CD4-positive, alpha-beta T cell treated with Interleukin-15 for 4 hours (primary cell): ENCODE measurements at regions not wholly inside any gene's neighbourhood (a gene's known extent, or its start where the extent isn't known, plus 50 kb on each side); places are given as distances from the start of the nearest gene placed in this dataset.

Source experiments
- DNase-seq: peaks from one replicate; pipeline ENCODE4 v3.0.0-alpha.2; 2020; ENCODE audit warnings: low spot score

DNA sequence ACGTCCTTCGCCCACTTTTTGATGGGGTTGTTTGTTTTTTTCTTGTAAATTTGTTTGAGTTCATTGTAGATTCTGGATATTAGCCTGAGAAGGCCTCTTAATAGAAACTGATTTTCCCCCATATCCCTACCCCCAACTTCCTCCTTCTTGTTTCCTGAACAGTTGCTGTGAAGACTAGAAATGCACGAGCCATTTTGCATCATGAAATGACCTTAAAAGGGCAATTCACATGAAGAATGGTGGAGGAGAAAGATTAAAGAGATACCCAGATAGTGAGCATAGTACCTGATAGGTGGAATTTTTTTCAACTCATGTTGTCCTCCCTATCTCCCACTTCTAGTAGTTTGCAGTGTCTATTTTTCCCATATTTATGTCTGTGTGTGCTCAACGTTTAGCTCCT is 55.2 kb upstream of the KCNH8 start:
- DNase-seq = no peak

DNA sequence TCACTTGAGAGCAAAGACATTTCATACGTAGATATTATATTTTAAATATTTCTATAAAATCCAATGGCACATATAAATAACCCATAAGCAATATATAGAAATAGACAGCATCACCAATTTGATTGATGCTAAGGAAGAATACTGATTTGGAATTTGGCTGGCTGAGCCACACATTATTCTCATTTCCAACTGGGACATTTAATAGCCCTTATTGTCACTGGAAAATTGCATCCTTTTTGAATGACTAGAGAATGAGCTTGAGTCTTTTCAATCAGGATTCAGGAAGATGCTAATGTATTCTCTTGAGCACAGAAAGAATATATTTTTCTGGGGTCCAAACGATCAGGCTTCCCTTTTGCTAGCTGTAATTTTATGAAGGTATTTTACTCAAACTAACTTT is 70.9 kb upstream of the KCNH8 start:
- DNase-seq = no peak

DNA sequence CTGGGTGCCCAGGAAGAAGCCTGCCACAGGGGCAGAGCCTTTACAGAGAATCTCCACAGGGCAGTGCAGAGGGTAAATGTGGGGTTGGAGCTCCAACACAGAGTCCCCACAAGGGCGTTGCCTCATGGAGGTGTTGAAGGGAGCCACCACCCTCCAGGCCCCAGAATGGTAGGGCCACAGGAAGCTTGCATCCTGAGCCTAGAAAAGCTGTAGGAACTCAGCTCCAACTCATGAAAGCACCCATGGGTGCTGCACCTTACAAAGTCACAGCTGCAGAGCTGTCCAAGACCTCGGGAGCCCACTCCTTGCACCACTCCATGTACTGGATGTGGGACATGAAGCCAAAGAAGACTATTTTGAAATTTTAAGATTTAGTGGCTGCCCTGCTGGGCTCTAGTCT is 73.3 kb upstream of the KCNH8 start:
- DNase-seq = no peak

DNA sequence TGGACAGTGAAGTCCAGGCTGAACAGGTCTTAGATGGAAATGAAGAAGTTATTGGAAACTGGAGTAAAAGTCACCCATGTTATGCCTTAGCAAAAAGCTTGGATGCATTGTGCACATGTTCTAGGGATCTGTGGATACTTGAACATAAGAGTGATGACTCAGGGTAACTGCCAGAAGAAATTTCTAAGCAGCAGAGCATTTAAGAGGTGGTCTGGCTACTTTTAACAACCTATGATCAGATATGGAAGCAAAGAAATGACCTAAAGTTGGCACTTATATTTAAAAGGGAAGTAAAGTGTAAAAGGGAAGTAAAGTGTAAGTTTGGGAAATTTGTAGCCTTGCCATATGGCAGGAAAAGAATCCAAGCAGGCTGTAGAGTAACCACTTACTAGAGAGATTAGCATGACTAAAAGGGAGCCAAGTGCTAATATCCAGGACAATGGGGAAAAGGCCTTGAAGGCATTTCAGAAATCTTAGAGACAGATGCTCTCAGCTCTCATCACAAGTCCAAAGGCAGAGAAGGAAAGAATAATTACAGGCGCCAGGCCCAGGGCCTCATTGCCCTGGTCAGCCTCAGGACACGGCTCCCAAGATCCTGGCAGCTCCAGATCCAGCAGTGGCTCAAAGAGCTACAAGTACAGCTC is 73.9 kb upstream of the KCNH8 start:
- no peak for DNase-seq

DNA sequence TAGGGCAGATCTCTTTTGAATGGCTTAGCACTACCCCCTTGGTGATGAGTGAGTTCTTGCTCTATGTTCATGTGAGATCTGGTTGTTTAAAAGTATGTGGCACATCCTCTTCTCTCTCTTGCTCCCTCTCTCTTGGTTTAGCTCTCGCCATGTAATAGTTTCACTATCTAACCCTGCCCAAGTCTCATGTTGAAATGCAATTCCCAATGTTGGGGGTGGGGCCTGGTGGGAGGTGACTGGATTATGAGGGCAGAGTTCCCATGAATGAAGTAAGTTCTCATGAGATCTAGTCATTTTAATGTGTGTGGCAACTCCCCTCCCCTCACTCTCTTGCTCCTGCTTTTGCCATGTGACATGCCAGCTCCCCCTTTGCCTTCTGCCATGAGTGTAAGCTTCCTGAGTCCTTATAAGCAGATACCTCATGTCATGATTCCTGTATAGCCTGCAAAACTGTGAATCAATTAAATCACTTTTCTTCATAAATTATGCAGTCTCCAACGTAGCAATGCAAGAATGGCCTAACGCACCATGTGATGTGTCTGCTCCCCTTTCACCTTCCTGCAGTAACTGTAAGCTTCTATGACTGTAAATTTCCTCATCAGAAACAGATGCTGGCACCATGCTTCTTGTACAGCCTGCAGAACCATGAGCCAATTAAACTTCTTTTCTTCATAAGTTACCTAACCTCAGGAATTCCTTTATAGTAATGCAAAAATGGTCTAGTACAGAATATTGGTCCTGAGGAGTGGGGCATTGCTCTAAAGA is 74.8 kb upstream of the KCNH8 start:
- no peak for DNase-seq

DNA sequence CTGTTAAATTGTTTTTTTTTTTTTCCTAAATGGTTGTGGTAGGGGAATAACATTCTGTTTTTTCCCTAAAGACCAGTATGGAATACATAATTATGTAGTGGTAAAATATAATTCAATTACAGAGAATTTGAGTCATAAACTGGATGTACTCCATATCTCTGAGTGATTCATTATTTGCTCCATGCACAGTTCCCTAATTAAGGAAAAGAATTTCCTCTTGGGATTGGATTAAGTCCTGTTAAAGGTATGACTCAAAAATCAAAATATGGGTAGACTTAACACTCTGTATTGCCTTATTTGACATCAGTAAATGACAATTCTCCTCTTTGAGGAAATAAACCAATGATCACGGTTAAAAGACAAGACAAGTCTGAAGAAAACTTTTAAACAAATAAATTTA is 78.0 kb upstream of the KCNH8 start:
- no peak for DNase-seq

DNA sequence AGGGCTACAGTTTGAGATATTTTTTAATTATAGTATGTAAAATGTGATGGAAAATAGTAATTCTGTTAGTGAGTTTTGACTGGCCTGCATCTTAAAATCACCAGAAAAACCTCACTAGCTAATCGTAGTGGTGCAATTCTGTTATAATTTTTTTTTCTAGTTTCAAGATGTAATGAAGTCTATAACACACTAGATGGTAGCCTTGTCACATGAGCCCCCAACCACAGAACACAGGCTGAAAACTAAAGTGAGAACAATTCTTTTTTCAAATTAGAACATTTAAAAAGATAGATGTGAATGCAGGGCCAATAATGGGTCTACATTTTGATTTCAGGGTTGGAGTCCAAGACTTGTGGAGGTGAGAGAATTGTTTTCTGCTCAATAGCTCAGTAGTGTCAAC is 83.3 kb upstream of the KCNH8 start:
- no peak for DNase-seq

DNA sequence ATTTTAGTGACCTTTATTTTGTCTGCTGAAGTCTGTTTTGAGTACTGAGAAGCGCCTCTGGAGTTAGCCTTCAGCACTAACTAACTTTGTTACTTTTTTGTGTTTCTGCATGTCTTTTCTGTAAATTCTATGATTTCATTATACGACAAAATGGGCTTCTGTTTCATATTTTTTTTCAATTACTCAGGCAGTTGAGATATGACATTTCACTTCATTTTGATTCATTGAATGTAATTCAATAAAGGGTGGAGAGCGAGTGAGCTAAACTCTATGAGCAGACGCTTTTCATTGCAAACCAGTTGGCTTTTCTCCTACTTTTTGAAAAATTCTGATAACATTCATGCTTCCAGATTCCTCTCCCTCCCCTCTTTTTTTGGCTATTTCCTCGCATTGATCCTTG is 84.4 kb upstream of the KCNH8 start:
- DNase-seq = no peak

DNA sequence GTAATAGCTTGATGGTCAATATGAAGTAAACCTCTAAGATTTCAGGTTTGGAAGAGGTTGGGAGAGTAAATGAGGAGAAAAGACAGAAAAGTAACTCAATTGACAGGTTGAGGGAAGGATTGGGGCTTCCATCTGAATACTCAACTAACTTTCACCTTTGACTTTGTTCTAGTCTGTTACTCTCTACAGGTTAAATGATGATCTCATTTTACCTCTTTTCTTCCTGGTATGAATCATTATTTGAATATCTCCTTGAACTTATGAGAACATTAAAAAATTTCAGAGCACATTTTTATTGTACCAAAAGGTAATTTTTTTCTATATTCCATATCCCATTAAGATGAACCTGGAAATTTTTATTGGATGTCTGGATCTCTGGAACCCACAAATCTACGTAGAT is 87.9 kb upstream of the KCNH8 start:
- DNase-seq = no peak

DNA sequence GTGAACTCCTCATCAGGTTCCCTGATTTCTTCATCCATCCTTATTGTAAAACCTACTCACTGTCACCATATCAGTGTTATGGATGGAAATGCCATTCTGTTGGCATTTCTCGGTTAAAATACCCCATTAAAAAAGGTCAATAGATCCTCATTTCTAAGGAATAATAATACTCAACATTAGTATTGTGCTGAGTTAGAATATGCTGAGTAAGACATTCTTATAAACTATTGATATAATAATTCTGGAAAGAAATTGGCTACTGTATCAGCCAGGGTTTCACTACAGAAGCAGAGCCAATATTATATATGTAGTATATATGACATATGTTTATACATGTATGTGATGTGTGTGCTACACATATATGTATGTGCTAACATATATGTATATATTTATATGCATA is 95.4 kb upstream of the KCNH8 start:
- DNase-seq = no peak

DNA sequence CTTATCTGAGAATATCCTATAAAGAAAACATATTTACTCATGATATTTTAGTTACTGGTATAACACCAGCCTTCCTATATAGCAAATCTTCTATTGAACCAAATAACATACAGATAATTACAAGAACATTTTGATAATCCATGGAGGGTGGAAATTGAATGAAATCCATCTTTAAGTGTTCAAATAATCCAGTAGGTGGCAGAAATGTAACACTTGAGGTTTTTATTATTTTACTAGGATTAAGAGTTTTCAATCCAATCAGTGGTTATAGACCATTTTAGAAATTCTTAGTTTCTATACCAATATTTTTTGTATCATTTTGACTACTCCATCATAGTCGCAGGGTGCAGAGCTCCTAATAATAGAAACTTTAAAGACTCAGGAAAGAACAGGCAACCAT is 101.9 kb upstream of the KCNH8 start:
- DNase-seq = no peak

DNA sequence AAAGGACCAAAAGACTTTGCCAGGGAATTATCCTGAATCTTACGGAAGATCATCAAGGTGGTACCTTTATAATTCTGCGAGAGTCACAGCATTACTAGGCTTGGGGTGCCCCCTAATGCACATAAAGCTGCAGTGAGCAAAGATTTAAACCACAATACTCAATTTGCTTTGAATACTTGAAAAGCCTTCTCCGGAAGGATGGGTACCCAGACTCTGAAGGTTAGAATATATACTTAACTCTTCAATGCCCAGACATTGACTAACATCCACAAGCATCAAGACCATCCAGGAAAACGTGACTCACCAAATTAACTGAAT is 117.8 kb upstream of the KCNH8 start:
- no peak for DNase-seq

DNA sequence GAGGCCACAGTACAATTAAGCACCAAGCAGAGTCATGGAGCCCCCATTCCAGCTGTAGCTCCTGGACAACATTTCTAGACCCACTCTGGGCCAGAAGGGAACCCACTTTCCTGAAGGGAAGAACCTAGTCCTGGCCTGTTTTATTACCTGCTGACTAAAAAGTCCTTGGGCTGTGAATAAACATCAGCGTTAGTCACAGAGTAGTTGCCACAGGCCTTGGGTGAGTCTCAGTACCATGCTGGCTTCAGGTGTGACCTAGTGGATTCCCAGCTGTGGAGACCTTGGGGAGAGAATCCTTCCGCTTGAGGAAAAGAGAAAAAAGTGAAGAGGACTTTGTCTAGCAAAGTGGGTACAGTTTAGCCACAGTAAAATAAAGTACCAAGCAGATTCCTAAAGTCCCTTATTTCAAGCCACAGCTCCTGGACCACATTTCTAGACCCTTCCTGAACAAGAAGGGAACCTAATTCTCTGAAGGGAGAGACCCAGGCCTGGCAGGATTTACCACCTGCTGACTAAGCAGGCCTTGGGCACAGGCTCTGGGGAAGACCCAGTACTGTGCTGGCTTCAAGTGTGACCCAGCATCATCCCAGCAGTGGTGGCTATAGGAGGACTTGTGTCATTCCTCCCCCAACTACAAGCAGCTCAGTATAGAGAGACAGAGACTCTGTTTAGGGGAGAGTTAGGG is 118.3 kb upstream of the KCNH8 start:
- DNase-seq = no peak

DNA sequence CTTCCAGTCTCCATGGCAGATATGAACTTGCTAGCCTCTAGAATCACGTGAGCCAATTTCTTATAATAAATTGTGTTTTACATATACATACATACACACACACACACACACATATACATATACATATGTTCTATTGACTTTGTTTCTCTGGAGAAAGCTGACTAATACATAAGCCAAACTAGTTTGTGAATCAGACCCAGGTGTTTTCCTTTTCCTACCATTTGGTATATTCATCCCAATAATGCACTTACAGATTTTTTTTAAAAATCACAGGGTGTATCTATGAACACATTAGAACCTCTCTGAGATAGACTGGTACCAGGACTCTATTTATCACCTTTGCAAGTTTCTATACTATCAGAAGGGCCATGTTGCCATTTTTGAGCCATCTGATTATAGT is 122.9 kb upstream of the KCNH8 start:
- DNase-seq = no peak

DNA sequence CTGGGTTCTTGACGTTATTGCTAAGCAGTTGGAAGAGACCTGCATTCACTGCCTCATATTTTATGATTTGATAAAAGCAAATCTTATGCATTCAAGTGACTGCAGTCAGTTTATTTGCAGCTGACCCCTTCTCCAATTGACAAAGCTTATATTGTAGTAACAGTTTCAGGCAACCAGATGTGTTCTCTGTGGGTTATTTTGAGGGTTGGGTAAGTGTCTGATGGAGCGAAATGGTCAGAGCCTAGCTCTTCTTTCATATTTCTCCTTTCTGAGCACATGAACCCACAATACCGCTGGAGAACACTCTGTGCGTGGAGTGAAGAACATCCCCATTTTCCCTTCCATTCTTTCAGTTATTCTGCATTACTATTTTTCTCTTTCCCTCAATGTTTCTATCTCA is 125.8 kb upstream of the KCNH8 start:
- DNase-seq = no peak

DNA sequence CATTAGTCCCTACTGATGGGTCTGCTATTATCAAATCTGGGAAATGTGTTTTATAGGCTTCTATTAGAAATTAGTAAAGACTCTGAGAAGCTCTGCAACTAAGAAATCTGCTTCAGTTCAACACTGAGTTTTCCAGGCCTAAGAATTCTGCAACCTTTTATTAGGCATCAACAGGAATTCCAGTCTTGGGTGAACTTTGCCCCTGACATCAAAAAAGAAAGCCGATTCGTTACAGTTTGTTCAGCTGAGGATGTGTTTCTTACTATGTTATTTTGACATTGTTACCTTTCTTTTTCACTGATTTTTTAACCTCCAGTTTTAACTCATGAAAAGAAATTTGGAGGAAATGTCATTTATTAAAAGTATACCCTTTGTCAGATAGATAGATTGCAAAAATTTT is 131.5 kb upstream of the KCNH8 start:
- DNase-seq = no peak

DNA sequence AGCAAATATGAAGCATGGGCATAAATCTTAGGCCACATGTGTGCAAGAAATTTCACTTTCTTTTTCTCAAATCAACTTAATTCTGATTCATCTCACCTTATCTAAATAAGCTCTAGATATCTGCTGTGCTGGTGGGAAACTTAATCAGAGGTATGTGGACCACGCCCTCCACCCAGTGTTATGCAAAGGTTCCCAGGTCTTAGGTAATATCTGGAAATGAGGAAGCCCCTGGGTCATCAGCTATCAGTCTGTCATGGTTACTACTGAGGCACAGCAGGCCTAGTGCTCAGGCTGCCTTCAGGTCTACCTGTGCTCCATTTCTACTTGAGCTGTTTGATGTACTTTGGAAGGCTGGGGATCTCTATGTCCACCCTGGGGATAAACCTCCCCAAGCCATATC is 134.4 kb upstream of the KCNH8 start:
- DNase-seq = no peak

DNA sequence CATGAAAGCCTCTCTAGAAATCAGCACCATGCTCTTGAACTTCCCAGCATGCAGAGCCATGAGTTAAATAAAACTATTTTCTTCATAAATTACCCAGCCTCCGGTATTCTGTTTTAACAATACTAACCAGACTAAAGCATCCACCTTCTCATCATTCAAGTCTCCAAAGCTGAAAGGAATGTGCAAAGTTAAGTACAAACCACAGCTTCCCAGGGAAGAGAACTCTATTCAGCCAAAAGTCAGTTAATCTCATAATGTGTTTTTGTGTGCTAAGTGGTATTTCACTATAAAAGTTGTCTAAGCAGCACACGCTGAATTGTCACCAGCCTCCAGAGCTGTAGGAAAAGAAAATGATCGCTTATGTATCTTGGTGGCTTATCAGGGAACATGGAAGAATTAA is 135.5 kb upstream of the KCNH8 start:
- DNase-seq = no peak

DNA sequence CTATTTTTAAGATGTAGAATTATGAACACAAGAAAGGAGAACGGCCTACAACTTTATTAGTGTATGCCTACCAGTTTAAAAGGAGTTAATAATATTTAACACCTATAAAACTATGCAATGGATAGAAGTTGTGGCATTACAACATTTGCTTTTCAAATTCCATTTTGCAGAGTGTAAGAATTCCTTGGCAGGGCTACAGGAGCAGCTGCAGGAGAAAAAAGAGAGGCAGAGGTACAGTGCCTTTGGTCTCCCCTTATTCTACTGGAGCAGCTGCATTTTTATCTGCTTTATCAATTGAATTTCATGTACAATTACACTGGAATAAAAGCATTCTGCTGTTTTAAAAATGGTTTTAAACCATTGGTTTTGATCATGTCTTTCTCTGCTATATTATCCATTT is 145.7 kb upstream of the KCNH8 start:
- no peak for DNase-seq

DNA sequence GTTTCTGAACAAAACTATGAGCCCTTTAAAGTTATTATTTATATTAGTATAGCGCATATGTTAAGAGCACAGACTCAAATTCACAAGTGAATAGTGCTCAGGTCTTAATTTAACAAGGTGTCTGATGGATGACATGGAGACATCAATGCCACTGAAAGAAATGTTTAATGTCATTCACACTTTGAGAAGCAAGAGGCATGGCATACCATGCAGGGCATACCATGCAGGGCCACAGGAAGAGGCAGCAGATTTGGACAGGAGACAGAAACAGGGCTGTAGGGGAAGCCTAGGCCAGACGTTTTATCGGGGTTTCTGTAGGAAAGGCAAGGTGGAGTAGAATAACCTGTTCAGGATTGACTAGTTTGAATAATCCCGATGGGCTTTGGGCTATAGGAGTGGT is 150.2 kb upstream of the KCNH8 start:
- no peak for DNase-seq

DNA sequence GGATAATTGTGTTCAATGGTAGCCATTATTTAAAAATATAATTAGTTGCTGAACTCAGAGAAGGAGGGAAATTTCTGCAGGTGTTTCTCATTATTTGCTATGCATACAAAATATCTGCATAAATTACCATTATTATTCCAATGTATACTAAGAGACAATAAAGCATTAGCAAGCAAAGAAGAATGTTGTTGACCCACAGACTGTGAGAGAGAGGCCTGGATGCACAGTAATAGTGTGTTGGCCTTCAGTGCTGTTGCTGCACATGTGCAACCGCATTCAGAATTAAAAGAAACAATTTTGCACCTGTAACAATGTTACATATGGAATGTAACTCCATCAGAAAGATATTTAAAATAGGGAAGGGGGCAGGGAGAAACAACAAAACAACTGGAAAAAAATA is 155.6 kb upstream of the KCNH8 start:
- no peak for DNase-seq

DNA sequence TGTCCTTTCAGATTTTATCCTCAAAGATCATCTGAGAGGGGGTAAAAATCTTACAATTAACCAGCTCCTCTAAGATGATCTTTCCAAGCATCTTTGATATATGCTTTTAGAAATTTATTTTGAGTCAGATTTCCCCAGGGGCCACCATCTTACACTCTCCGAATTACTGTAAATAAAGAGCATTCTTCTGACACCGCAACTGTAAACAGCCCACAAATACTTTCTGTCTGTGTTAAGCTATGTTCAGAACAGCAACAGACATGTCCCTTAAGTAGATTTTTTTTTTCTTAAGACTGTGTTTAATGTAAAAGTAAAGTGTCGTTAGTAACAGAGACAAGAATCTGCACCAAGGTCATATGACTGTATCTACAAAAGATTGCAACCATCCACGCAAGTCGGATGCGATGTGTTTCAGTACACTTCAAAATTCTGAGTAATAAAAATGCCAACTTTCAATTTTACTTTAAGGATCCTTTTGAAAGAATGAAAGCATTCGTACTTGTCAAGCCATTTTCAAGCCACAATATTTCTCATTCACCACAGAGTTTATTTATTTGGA is 159.0 kb upstream of the KCNH8 start:
- DNase-seq = no peak

DNA sequence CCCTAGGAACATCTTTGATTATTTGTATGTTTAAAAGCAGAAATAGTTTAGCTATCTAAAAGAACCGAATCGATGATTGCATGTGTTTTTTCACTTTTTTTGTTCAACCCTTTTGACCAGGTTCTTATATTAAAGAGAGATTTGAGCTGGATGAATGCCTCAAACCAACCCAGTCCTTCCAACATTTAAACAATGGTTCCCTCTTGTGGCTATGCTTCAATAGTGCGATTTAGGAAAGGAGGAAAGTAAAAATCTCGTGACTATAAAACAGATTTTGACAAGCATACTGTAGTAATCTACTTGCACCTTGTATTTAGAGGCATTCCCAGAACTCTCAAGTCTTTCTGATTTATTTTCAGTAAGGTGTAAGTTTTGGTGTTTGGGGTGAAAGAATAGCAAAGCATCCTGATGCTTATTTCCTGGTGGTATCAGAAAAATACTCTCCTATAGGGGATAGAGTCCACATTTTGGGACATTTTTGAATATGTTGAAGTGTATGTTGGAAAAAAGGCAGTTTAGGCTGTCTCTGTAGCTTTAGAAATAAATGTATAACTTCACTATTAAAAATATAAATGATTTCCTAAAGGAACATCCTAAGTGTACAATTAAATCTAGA is 159.6 kb upstream of the KCNH8 start:
- DNase-seq = peak; percentile 18
